ENCODE measurements at regions not wholly inside any gene's neighbourhood (a gene's known extent, or its start where the extent isn't known, plus 50 kb on each side); places are given as distances from the start of the nearest gene placed in this dataset.

- H2BK5ac ChIP-seq (ENCODE audit: insufficient read length, low read length) = no peak overlapping the region
- H3K4me2 ChIP-seq (ENCODE audit: insufficient read depth, insufficient read length, low read length) = no peak overlapping the region
- no peaks in the 10 kb centered on the region; a peak in 2 of 5 replicates for H3K9me3 Mint-ChIP-seq
- peaks cover 44 to 67% of the 10 kb centered on the region in 2 experiments for H3K4me1 Mint-ChIP-seq
- WGBS (ENCODE audit: extremely low coverage, insufficient read length, low lambda C conversion rate) = no CpG with 5 or more reads among the region's 22 CpGs
- no peak overlapping the region for H4K5ac ChIP-seq (ENCODE audit: insufficient read length, low read depth, low read length)
- no peak overlapping the region for H2AK5ac ChIP-seq (ENCODE audit: insufficient read length, low read length)
- no peaks in the 10 kb centered on the region for H3K79me2 ChIP-seq (ENCODE audit: insufficient read depth, low read length)
- no peak overlapping the region for H2AFZ ChIP-seq (ENCODE audit: low read length)
- H3T11ph ChIP-seq (ENCODE audit: low read length) = no peak overlapping the region
- no peak overlapping the region for H2BK120ac ChIP-seq (ENCODE audit: low read depth, low read length, poor library complexity, severe bottlenecking)
- no peak overlapping the region for H2BK20ac ChIP-seq (ENCODE audit: low read depth, low read length, poor library complexity, severe bottlenecking)
- H3K79me1 ChIP-seq (ENCODE audit: insufficient read depth, low read depth, low read length, poor library complexity, severe bottlenecking) = no peaks in the 10 kb centered on the region
- no peak overlapping the region; a peak in 1 of 7 replicates for H3K27ac Mint-ChIP-seq
- H2BK12ac ChIP-seq (ENCODE audit: insufficient read length, low read depth, low read length) = no peak overlapping the region
- H2BK15ac ChIP-seq (ENCODE audit: low read depth, low read length) = no peak overlapping the region
- no peak overlapping the region for H3K4me3 Mint-ChIP-seq
- H3K27me3 ChIP-seq (ENCODE audit: insufficient read depth, low read length) = no peaks in the 10 kb centered on the region
- no peak overlapping the region for H3K18ac ChIP-seq (ENCODE audit: insufficient read length, low read depth, low read length)
- no peak for DNase-seq
- H4K8ac ChIP-seq (replicated peaks; ENCODE audit: insufficient read length, low read depth, low read length) = no peak overlapping the region
- H3K23me2 ChIP-seq (ENCODE audit: insufficient read length, low read depth, low read length, poor library complexity, severe bottlenecking) = no peaks in the 10 kb centered on the region
- no peak overlapping the region for H4K91ac ChIP-seq (ENCODE audit: insufficient read length, low read depth, low read length)
- H4K20me1 ChIP-seq (ENCODE audit: control insufficient read depth, insufficient read depth, insufficient read length) = no peaks in the 10 kb centered on the region
- no peak overlapping the region for H3K9ac ChIP-seq (ENCODE audit: extremely low read depth, insufficient read length, low read length)
- H3K4me1 ChIP-seq (ENCODE audit: insufficient read depth, low read length) = peaks cover 3% of the 10 kb centered on the region; the same call in 1 of the 2 replicates
- no peak overlapping the region for H3K23ac ChIP-seq (ENCODE audit: insufficient read length, low read depth, low read length)
- H3K4ac ChIP-seq (ENCODE audit: low read depth, low read length) = no peak overlapping the region
- H3K56ac ChIP-seq (ENCODE audit: insufficient read length, low read depth, low read length) = no peak overlapping the region
- H3K9me3 ChIP-seq (ENCODE audit: control insufficient read depth, low read depth, low read length) = no peaks in the 10 kb centered on the region
- H3K27me3 Mint-ChIP-seq (ENCODE audit: low read depth) = peaks cover 26% of the 10 kb centered on the region
- no peak overlapping the region for H3K27ac ChIP-seq (ENCODE audit: insufficient read length, low read depth, low read length)
- no peak overlapping the region; the same call in 1 of the 2 replicates for H3K14ac ChIP-seq (ENCODE audit: insufficient read depth, low read length)
- peaks cover 0 to 1% (median 0%) of the 10 kb centered on the region in 3 experiments; a peak in 2 of 7 replicates for H3K36me3 Mint-ChIP-seq (ENCODE audit: insufficient read depth in 1 of 3, low read depth in 3 of 3)
- no peak for TF ChIP-seq CTCF (conservative IDR thresholded peaks at IDR 0.05)
Observed at GRCh38 chr6:168212362-168212761, 107.2 kb downstream of the DACT2 start.
